Liver (tissue), 8 donors: ENCODE measurements at regions not wholly inside any gene's neighbourhood (a gene's known extent, or its start where the extent isn't known, plus 50 kb on each side); places are given as distances from the start of the nearest gene placed in this dataset.

Source experiments
- DNase-seq: peaks from one replicate; pipeline ENCODE4 v3.0.0-alpha.2; 2017; ENCODE audit warnings: low spot score
- H3K27ac ChIP-seq, 2 donors: one replicate each; pipeline ENCODE4 v1.7.0; 2013; ENCODE audit warnings: inconsistent platforms in 2 of 2, low read length in 2 of 2, control low read depth in 1 of 2, low read depth in 1 of 2, mild to moderate bottlenecking in 1 of 2
- H3K27me3 ChIP-seq, 4 donors: one replicate each; pipeline versions ENCODE4 v1.6.1 to v1.7.0; 2013; ENCODE audit warnings: low read length in 3 of 4, inconsistent platforms in 1 of 4, mild to moderate bottlenecking in 1 of 4, moderate library complexity in 1 of 4; ENCODE audit not compliant: control insufficient read depth in 4 of 4, insufficient read depth in 4 of 4
- H3K36me3 ChIP-seq, 4 donors: one replicate each; pipeline versions ENCODE4 v1.6.1 to v1.7.0; 2013; ENCODE audit warnings: low read length in 3 of 4, mild to moderate bottlenecking in 3 of 4, low read depth in 1 of 4, moderate library complexity in 1 of 4; ENCODE audit not compliant: control insufficient read depth in 4 of 4, insufficient read depth in 3 of 4
- H3K4me1 ChIP-seq, 4 donors: one replicate each; pipeline versions ENCODE4 v1.6.1 to v1.7.0; 2013; ENCODE audit warnings: low read length in 3 of 4, mild to moderate bottlenecking in 3 of 4, moderate library complexity in 1 of 4; ENCODE audit not compliant: control insufficient read depth in 4 of 4, insufficient read depth in 4 of 4
- H3K4me3 ChIP-seq, 3 donors: one replicate each; pipeline versions ENCODE4 v1.6.1 to v1.7.0; 2013; ENCODE audit warnings: low read length in 3 of 3, control low read depth in 1 of 3, low read depth in 1 of 3, mild to moderate bottlenecking in 1 of 3
- H3K9ac ChIP-seq, 2 donors: one replicate each; pipeline ENCODE4 v1.7.0; 2013; ENCODE audit warnings: low read length in 2 of 2, mild to moderate bottlenecking in 2 of 2, moderate library complexity in 2 of 2, control low read depth in 1 of 2, low read depth in 1 of 2
- H3K9me3 ChIP-seq, 4 donors: one replicate each; pipeline versions ENCODE4 v1.6.1 to v1.7.0; 2013; ENCODE audit warnings: low read length in 3 of 4; ENCODE audit not compliant: control insufficient read depth in 4 of 4
- EGR1 ChIP-seq, 2 donors: IDR thresholded peaks; 2 replicates each; pipeline ENCODE4 v1.6.1; 2016 to 2018; ENCODE audit warnings: antibody characterized with exemption in 2 of 2, low read depth in 2 of 2
- FOXA1 ChIP-seq: IDR thresholded peaks from 2 replicates; pipeline ENCODE4 v1.6.1; 2016; ENCODE audit warnings: antibody characterized with exemption
- FOXA2 ChIP-seq: IDR thresholded peaks from 2 replicates; pipeline ENCODE4 v1.6.1; 2016; ENCODE audit warnings: antibody characterized with exemption
- GABPA ChIP-seq, 2 donors: IDR thresholded peaks in 1 of 2; conservative IDR thresholded peaks in 1 of 2; 2 replicates each; pipeline ENCODE4 v1.6.1; 2016; ENCODE audit warnings: antibody characterized with exemption in 2 of 2, mild to moderate bottlenecking in 1 of 2, moderate library complexity in 1 of 2
- HNF4A ChIP-seq, 2 donors: conservative IDR thresholded peaks; 2 replicates each; pipeline ENCODE4 v1.6.1; 2016; ENCODE audit warnings: antibody characterized with exemption in 2 of 2, mild to moderate bottlenecking in 2 of 2
- HNF4G ChIP-seq: IDR thresholded peaks from 2 replicates; pipeline ENCODE4 v1.6.1; 2016; ENCODE audit warnings: antibody characterized with exemption
- JUND ChIP-seq, 2 donors: IDR thresholded peaks; 2 replicates each; pipeline ENCODE4 v1.6.1; 2016; ENCODE audit warnings: antibody characterized with exemption in 2 of 2
- NR2F2 ChIP-seq: IDR thresholded peaks from 2 replicates; pipeline ENCODE4 v1.6.1; 2016; ENCODE audit warnings: antibody characterized with exemption
- RAD21 ChIP-seq, 2 donors: IDR thresholded peaks; 2 replicates each; pipeline ENCODE4 v1.6.1; 2016; ENCODE audit warnings: antibody characterized with exemption in 2 of 2, mild to moderate bottlenecking in 2 of 2
- RXRA ChIP-seq, 2 donors: IDR thresholded peaks; 2 replicates each; pipeline ENCODE4 v1.6.1; 2017 to 2018; ENCODE audit warnings: antibody characterized with exemption in 2 of 2, mild to moderate bottlenecking in 1 of 2
- SP1 ChIP-seq: IDR thresholded peaks from 2 replicates; pipeline ENCODE4 v1.6.1; 2018; ENCODE audit warnings: antibody characterized with exemption, mild to moderate bottlenecking
- TAF1 ChIP-seq: conservative IDR thresholded peaks from 2 replicates; pipeline ENCODE4 v1.6.1; 2016; ENCODE audit warnings: antibody characterized with exemption, mild to moderate bottlenecking
- YY1 ChIP-seq: IDR thresholded peaks from 2 replicates; pipeline ENCODE4 v1.6.1; 2016; ENCODE audit warnings: antibody characterized with exemption, mild to moderate bottlenecking
- WGBS: extraction: QIAGEN DNeasy Blood & Tissue Kit; methylation state at CpG from one replicate; pipeline ENCODE4 v1.1.7; 2013; 5-methylcytosine and 5-hydroxymethylcytosine counted together
- TF ChIP-seq, protein P1 (sequence below): IDR thresholded peaks from 2 replicates; pipeline ENCODE4 v1.6.1; 2016; ENCODE audit warnings: antibody characterized with exemption
- TF ChIP-seq, protein P2 (sequence below): IDR thresholded peaks from 2 replicates; pipeline ENCODE4 v1.6.1; 2016; ENCODE audit warnings: antibody characterized with exemption
- TF ChIP-seq, protein P3 (sequence below): IDR thresholded peaks from 2 replicates; pipeline ENCODE4 v1.6.1; 2016; ENCODE audit warnings: antibody characterized with exemption
- TF ChIP-seq, protein P4 (sequence below): fragments of 150-350 bp; IDR thresholded peaks from 2 replicates; pipeline ENCODE4 v1.5.1; 2017; ENCODE audit warnings: improper control_type of control experiment, low read depth, low read length; ENCODE audit not compliant: missing input control
- TF ChIP-seq, protein P5 (sequence below): IDR thresholded peaks from 2 replicates; pipeline ENCODE4 v1.6.1; 2016; ENCODE audit warnings: antibody characterized with exemption, mild to moderate bottlenecking
- donor health status: healthy.
- donor health status: healthy.
- donor health status: healthy.
- donor health status: healthy.
- donor health status: healthy.

DNA sequence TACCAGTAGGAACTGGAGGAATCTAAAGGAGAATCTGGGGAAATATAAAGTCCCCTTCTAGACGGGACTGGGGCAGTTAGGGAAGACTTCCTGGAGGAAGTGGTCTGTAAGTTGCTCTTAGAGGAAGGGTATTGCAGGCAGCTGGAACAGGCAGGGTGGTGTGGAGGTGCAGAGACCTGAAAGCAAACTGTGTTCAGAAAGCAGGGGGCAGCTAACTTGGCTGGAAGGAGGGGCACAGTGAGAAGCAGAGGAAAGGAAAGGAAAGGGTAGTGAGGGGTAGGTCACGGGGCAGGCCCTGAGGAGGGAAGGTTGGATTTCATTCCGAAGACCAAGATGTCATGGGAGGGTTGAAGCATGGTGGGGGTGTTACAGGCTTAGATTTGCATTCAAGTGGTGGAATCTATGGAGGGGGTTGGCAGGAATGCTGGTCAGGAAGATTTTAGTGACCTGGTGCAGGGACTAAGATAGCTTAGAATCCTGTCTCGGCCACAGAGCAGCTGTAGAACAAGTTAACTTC lies 240.7 kb downstream of the FOXD2 start:
- peak; percentile 23 for DNase-seq
- WGBS, result 83% methylated on average over 4 of the region's 4 CpGs

More for the DNA sequence above, 240.7 kb downstream of the FOXD2 start:
- Histone ChIP-seq H3K27me3 (no peaks in the 10 kb centered on the region), H3K9ac (no peak overlapping the region), H3K4me3 (no peak overlapping the region), H3K36me3 (no peaks in the 10 kb centered on the region), H3K9me3 (no peaks in the 10 kb centered on the region), H3K27ac (no peak overlapping the region), H3K4me1 (no peaks in the 10 kb centered on the region)
- TF ChIP-seq GABPA (IDR thresholded peaks at IDR 0.05 in 1 of 2, conservative IDR thresholded peaks at IDR 0.05 in 1 of 2) (no peak), TAF1 (no peak), RAD21 (IDR thresholded peaks at IDR 0.05) (no peak), RXRA (IDR thresholded peaks at IDR 0.05) (no peak), SP1 (no peak), YY1 (no peak), JUND (IDR thresholded peaks at IDR 0.05) (no peak), NR2F2 (no peak), FOXA1 (no peak), EGR1 (IDR thresholded peaks at IDR 0.05; ENCODE audit: low read depth in 2 of 2) (no peak), HNF4G (no peak), HNF4A (conservative IDR thresholded peaks at IDR 0.05) (no peak), FOXA2 (no peak)
- TF ChIP-seq, protein P1, sequence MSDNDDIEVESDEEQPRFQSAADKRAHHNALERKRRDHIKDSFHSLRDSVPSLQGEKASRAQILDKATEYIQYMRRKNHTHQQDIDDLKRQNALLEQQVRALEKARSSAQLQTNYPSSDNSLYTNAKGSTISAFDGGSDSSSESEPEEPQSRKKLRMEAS, result no peak
- TF ChIP-seq, protein P2, sequence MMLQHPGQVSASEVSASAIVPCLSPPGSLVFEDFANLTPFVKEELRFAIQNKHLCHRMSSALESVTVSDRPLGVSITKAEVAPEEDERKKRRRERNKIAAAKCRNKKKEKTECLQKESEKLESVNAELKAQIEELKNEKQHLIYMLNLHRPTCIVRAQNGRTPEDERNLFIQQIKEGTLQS, result no peak
- TF ChIP-seq, protein P3, sequence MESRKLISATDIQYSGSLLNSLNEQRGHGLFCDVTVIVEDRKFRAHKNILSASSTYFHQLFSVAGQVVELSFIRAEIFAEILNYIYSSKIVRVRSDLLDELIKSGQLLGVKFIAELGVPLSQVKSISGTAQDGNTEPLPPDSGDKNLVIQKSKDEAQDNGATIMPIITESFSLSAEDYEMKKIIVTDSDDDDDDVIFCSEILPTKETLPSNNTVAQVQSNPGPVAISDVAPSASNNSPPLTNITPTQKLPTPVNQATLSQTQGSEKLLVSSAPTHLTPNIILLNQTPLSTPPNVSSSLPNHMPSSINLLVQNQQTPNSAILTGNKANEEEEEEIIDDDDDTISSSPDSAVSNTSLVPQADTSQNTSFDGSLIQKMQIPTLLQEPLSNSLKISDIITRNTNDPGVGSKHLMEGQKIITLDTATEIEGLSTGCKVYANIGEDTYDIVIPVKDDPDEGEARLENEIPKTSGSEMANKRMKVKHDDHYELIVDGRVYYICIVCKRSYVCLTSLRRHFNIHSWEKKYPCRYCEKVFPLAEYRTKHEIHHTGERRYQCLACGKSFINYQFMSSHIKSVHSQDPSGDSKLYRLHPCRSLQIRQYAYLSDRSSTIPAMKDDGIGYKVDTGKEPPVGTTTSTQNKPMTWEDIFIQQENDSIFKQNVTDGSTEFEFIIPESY, result no peak
- TF ChIP-seq, protein P4, sequence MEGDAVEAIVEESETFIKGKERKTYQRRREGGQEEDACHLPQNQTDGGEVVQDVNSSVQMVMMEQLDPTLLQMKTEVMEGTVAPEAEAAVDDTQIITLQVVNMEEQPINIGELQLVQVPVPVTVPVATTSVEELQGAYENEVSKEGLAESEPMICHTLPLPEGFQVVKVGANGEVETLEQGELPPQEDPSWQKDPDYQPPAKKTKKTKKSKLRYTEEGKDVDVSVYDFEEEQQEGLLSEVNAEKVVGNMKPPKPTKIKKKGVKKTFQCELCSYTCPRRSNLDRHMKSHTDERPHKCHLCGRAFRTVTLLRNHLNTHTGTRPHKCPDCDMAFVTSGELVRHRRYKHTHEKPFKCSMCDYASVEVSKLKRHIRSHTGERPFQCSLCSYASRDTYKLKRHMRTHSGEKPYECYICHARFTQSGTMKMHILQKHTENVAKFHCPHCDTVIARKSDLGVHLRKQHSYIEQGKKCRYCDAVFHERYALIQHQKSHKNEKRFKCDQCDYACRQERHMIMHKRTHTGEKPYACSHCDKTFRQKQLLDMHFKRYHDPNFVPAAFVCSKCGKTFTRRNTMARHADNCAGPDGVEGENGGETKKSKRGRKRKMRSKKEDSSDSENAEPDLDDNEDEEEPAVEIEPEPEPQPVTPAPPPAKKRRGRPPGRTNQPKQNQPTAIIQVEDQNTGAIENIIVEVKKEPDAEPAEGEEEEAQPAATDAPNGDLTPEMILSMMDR, result no peak
- TF ChIP-seq, protein P5, sequence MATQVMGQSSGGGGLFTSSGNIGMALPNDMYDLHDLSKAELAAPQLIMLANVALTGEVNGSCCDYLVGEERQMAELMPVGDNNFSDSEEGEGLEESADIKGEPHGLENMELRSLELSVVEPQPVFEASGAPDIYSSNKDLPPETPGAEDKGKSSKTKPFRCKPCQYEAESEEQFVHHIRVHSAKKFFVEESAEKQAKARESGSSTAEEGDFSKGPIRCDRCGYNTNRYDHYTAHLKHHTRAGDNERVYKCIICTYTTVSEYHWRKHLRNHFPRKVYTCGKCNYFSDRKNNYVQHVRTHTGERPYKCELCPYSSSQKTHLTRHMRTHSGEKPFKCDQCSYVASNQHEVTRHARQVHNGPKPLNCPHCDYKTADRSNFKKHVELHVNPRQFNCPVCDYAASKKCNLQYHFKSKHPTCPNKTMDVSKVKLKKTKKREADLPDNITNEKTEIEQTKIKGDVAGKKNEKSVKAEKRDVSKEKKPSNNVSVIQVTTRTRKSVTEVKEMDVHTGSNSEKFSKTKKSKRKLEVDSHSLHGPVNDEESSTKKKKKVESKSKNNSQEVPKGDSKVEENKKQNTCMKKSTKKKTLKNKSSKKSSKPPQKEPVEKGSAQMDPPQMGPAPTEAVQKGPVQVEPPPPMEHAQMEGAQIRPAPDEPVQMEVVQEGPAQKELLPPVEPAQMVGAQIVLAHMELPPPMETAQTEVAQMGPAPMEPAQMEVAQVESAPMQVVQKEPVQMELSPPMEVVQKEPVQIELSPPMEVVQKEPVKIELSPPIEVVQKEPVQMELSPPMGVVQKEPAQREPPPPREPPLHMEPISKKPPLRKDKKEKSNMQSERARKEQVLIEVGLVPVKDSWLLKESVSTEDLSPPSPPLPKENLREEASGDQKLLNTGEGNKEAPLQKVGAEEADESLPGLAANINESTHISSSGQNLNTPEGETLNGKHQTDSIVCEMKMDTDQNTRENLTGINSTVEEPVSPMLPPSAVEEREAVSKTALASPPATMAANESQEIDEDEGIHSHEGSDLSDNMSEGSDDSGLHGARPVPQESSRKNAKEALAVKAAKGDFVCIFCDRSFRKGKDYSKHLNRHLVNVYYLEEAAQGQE, result no peak
